ENCODE measurements at regions not wholly inside any gene's neighbourhood (a gene's known extent, or its start where the extent isn't known, plus 50 kb on each side); places are given as distances from the start of the nearest gene placed in this dataset.
"Not testable (repeated sequence)": the region's sequence is repeated elsewhere in the genome, so short reads cannot be mapped to it uniquely, and the experiment has no call there.

GRCh38 chr4:167854881-167855280 lies 237.5 kb upstream of the ANXA10 start:
- no peak for DNase-seq

- DNase-seq, result not testable (repeated sequence)
These were observed 234.2 kb upstream of the ANXA10 start for GRCh38 chr4:167858127-167858526.

- DNase-seq, result no peak
These were observed 225.1 kb upstream of the ANXA10 start for GRCh38 chr4:167867191-167867590.

- DNase-seq, result no peak
These were observed 224.2 kb upstream of the ANXA10 start for GRCh38 chr4:167868163-167868562.

- no peak for DNase-seq
These were observed 218.8 kb upstream of the ANXA10 start for GRCh38 chr4:167873496-167873895.

GRCh38 chr4:167876091-167876490 lies 216.2 kb upstream of the ANXA10 start:
- DNase-seq, result not testable (repeated sequence)

GRCh38 chr4:167877826-167878225 lies 214.5 kb upstream of the ANXA10 start:
- not testable (repeated sequence) for DNase-seq

- no peak for DNase-seq
These were observed 209.1 kb upstream of the ANXA10 start for GRCh38 chr4:167883266-167883665.

GRCh38 chr4:167885071-167885470 lies 207.3 kb upstream of the ANXA10 start:
- no peak for DNase-seq

- DNase-seq, result no peak
These were observed 206.5 kb upstream of the ANXA10 start for GRCh38 chr4:167885872-167886271.

GRCh38 chr4:167887726-167888125 lies 204.6 kb upstream of the ANXA10 start:
- DNase-seq, result no peak

GRCh38 chr4:167890226-167890625 lies 202.1 kb upstream of the ANXA10 start:
- DNase-seq, result no peak

GRCh38 chr4:167893531-167893930 lies 198.8 kb upstream of the ANXA10 start:
- no peak for DNase-seq

- not testable (repeated sequence) for DNase-seq
These were observed 196.1 kb upstream of the ANXA10 start for GRCh38 chr4:167896260-167896659.

- peak; percentile 70 for DNase-seq
These were observed 195.2 kb upstream of the ANXA10 start for GRCh38 chr4:167897116-167897515.

- DNase-seq, result no peak
These were observed 189.0 kb upstream of the ANXA10 start for GRCh38 chr4:167903291-167903721.

GRCh38 chr4:167906851-167907250 lies 185.5 kb upstream of the ANXA10 start:
- no peak for DNase-seq

- no peak for DNase-seq
These were observed 183.5 kb upstream of the ANXA10 start for GRCh38 chr4:167908816-167909215.

GRCh38 chr4:167912535-167912934 lies 179.8 kb upstream of the ANXA10 start:
- not testable (repeated sequence) for DNase-seq

GRCh38 chr4:167918077-167918476 lies 174.3 kb upstream of the ANXA10 start:
- no peak for DNase-seq

- no peak for DNase-seq
These were observed 162.2 kb upstream of the ANXA10 start for GRCh38 chr4:167930166-167930565.

- DNase-seq, result no peak
These were observed 158.1 kb upstream of the ANXA10 start for GRCh38 chr4:167934216-167934615.

- no peak for DNase-seq
These were observed 152.3 kb upstream of the ANXA10 start for GRCh38 chr4:167939863-167940616.

GRCh38 chr4:167943872-167944505 lies 148.3 kb upstream of the ANXA10 start:
- DNase-seq, result no peak

- DNase-seq, result no peak
These were observed 147.6 kb upstream of the ANXA10 start for GRCh38 chr4:167944721-167945120.

All from hematopoietic multipotent progenitor cell treated with erythropoietin and hydrocortisone succinate and interleukin-3 and kit ligand, for 8 days (in vitro differentiated cells).